Endothelial cell (in vitro differentiated cells): ENCODE measurements at regions not wholly inside any gene's neighbourhood (a gene's known extent, or its start where the extent isn't known, plus 50 kb on each side); places are given as distances from the start of the nearest gene placed in this dataset.

Experiments
- DNase-seq: peaks from one replicate; pipeline ENCODE4 v3.0.0; 2021; ENCODE audit warnings: low spot score
- H3K27ac Mint-ChIP-seq: one replicate; pipeline ENCODE4 v1.8.0; 2021; ENCODE audit warnings: mixed read lengths, inconsistent platforms; ENCODE audit not compliant: unreplicated experiment
- H3K27me3 Mint-ChIP-seq: one replicate; pipeline ENCODE4 v1.8.0; 2021; ENCODE audit warnings: mild to moderate bottlenecking, moderate library complexity, mixed read lengths, inconsistent platforms; ENCODE audit not compliant: unreplicated experiment
- H3K36me3 Mint-ChIP-seq: one replicate; pipeline ENCODE4 v1.8.0; 2021; ENCODE audit warnings: mild to moderate bottlenecking, low read depth, mixed read lengths, inconsistent platforms; ENCODE audit not compliant: unreplicated experiment
- H3K4me1 Mint-ChIP-seq: one replicate; pipeline ENCODE4 v1.8.0; 2021; ENCODE audit warnings: mild to moderate bottlenecking, mixed read lengths, inconsistent platforms; ENCODE audit not compliant: unreplicated experiment
- H3K4me3 Mint-ChIP-seq: one replicate; pipeline ENCODE4 v1.8.0; 2021; ENCODE audit warnings: mild to moderate bottlenecking, mixed read lengths, inconsistent platforms; ENCODE audit not compliant: unreplicated experiment
- H3K9me3 Mint-ChIP-seq: one replicate; pipeline ENCODE4 v1.8.0; 2021; ENCODE audit warnings: mixed read lengths, inconsistent platforms; ENCODE audit not compliant: unreplicated experiment
- CTCF ChIP-seq: fragments of 200-600 bp; sonication (generic); IDR thresholded peaks from one replicate; pipeline ENCODE4 v1.5.0; 2021; ENCODE audit warnings: antibody characterized with exemption; ENCODE audit not compliant: unreplicated experiment

DNA sequence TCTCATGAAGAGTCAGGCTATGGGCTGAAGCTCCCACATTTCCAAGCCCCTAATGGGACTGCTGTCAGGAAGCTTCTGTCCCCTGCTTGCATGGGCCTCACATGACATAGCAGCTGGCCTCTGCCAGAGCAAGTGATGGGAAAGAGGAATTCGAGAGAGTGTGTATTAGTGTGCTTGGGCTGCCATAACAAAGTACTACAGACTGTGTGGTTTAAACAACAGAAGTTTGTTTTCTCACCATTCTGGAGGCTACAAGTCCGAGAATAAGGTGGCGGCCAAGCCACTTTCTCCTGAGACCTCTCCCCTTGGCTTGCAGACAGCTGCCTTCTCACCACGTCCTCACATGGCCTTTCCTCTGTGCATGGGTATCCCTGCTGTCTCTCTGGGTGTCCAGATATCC, 274.4 kb downstream of the NUAK1 start:
- no peaks in the 10 kb centered on the region for H3K36me3 Mint-ChIP-seq
- H3K9me3 Mint-ChIP-seq, result no peaks in the 10 kb centered on the region
- H3K27ac Mint-ChIP-seq, result no peak overlapping the region
- DNase-seq, result no peak
- TF ChIP-seq CTCF, result no peak
- no peaks in the 10 kb centered on the region for H3K4me1 Mint-ChIP-seq
- H3K4me3 Mint-ChIP-seq, result no peak overlapping the region
- H3K27me3 Mint-ChIP-seq, result no peaks in the 10 kb centered on the region

DNA sequence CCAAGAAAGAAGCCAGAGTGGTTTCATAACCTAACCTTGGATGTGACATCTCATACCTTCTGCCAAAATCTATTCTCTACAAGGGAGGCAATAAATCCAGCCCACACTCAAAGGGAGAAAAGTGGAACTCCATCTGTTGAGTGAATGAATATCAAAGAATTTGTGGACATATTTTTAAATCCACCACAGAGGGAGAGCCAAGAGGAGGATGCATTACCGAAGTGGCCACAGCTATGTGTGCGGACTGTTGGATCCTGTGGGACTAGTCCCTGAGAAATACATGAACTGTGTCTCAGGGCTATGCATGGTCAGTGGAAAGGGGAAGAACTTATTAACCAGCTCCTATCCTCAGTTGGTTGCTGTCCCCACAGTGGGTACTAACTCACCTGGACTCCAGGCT, 273.9 kb downstream of the NUAK1 start:
- Mint-ChIP-seq H3K27me3 (no peaks in the 10 kb centered on the region), H3K4me3 (no peak overlapping the region), H3K27ac (no peak overlapping the region), H3K4me1 (no peaks in the 10 kb centered on the region), H3K9me3 (no peaks in the 10 kb centered on the region), H3K36me3 (no peaks in the 10 kb centered on the region)
- no peak for TF ChIP-seq CTCF
- DNase-seq, result no peak

DNA sequence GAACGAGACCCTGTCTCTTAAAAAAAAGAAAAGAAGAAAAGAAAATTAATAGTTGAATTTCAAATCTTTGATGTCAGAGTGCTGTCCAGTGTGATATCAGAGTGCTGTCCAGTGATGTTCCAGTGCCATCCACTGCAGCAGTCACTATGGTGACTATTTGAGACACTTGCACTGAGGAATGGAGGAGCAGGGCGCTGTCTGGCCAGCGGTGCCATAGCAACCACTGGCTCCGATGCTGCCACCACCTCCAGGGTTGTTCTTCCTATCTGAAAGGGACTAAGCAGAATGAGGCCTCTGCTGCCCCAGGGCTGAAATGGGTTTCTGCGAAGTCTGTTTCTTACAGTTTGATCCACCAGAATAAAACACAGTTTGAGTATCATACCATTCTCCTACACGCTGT, 272.9 kb downstream of the NUAK1 start:
- no peaks in the 10 kb centered on the region for H3K36me3 Mint-ChIP-seq
- no peaks in the 10 kb centered on the region for H3K27me3 Mint-ChIP-seq
- no peak overlapping the region for H3K27ac Mint-ChIP-seq
- no peak overlapping the region for H3K4me3 Mint-ChIP-seq
- no peaks in the 10 kb centered on the region for H3K9me3 Mint-ChIP-seq
- H3K4me1 Mint-ChIP-seq, result no peaks in the 10 kb centered on the region
- no peak for TF ChIP-seq CTCF
- no peak for DNase-seq

DNA sequence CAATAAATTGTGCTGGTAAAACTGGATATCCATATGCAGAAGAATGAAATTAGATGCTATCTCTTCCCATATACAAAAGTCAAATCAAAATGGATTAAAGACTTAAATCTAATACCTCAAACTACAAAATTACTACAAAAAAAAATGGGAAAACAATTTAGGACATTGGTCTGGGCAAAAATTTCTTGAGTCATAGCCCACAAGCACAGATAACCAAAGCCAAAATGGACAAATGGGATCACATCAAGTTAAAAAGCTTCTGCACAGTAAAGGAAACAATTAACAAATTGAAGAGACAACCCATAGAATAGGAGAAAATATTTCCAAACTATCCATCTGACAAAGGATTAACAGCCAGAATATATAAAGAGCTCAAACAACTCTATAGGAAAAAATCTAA, 264.6 kb downstream of the NUAK1 start:
- Mint-ChIP-seq H3K4me3 (no peak overlapping the region), H3K36me3 (no peaks in the 10 kb centered on the region), H3K27me3 (no peaks in the 10 kb centered on the region), H3K27ac (no peak overlapping the region), H3K9me3 (no peaks in the 10 kb centered on the region), H3K4me1 (no peaks in the 10 kb centered on the region)
- DNase-seq, result no peak
- no peak for TF ChIP-seq CTCF

- no peaks in the 10 kb centered on the region for H3K27me3 Mint-ChIP-seq
- H3K36me3 Mint-ChIP-seq, result no peaks in the 10 kb centered on the region
- no peak overlapping the region for H3K27ac Mint-ChIP-seq
- no peak overlapping the region for H3K4me3 Mint-ChIP-seq
- no peak for DNase-seq
- no peaks in the 10 kb centered on the region for H3K4me1 Mint-ChIP-seq
- no peaks in the 10 kb centered on the region for H3K9me3 Mint-ChIP-seq
- TF ChIP-seq CTCF, result no peak
Measured at GRCh38 chr12:105876396-105876927, 262.3 kb downstream of the NUAK1 start.
